ENCODE measurements at regions not wholly inside any gene's neighbourhood (a gene's known extent, or its start where the extent isn't known, plus 50 kb on each side); places are given as distances from the start of the nearest gene placed in this dataset.

- no peak for DNase-seq (ENCODE audit: low spot score)
Observed at GRCh38 chr13:39159846-39160370, 121.7 kb downstream of the NHLRC3 start.

GRCh38 chr13:39167018-39167417 lies 128.8 kb downstream of the NHLRC3 start:
- no peak for DNase-seq (ENCODE audit: low spot score)

GRCh38 chr13:39170711-39171110 lies 132.5 kb downstream of the NHLRC3 start:
- DNase-seq (ENCODE audit: low spot score), result no peak

GRCh38 chr13:39185326-39185725 lies 147.1 kb downstream of the NHLRC3 start:
- DNase-seq (ENCODE audit: low spot score), result no peak

- DNase-seq (ENCODE audit: low spot score), result no peak
Observed at GRCh38 chr13:39186205-39186875, 148.1 kb downstream of the NHLRC3 start.

GRCh38 chr13:39189778-39190177 lies 151.5 kb downstream of the NHLRC3 start:
- DNase-seq (ENCODE audit: low spot score), result no peak

- DNase-seq (ENCODE audit: low spot score), result no peak
Observed at GRCh38 chr13:39196965-39197646, 158.8 kb downstream of the NHLRC3 start.

GRCh38 chr13:39197647-39198007 lies 159.4 kb downstream of the NHLRC3 start:
- no peak for DNase-seq (ENCODE audit: low spot score)

GRCh38 chr13:39200249-39200910 lies 162.1 kb downstream of the NHLRC3 start:
- no peak for DNase-seq (ENCODE audit: low spot score)

- no peak for DNase-seq (ENCODE audit: low spot score)
Observed at GRCh38 chr13:39201180-39201579, 162.9 kb downstream of the NHLRC3 start.

- DNase-seq (ENCODE audit: low spot score), result no peak
Observed at GRCh38 chr13:39202746-39203145, 164.5 kb downstream of the NHLRC3 start.

GRCh38 chr13:39208636-39209035 lies 170.4 kb downstream of the NHLRC3 start:
- DNase-seq (ENCODE audit: low spot score), result no peak

- no peak for DNase-seq (ENCODE audit: low spot score)
Observed at GRCh38 chr13:39209731-39210531, 171.7 kb downstream of the NHLRC3 start.

GRCh38 chr13:39210961-39211534 lies 172.8 kb downstream of the NHLRC3 start:
- no peak for DNase-seq (ENCODE audit: low spot score)

- no peak for DNase-seq (ENCODE audit: low spot score)
Observed at GRCh38 chr13:39215971-39216370, 177.7 kb downstream of the NHLRC3 start.

- DNase-seq (ENCODE audit: low spot score), result no peak
Observed at GRCh38 chr13:39217471-39217870, 179.2 kb downstream of the NHLRC3 start.

- no peak for DNase-seq (ENCODE audit: low spot score)
Observed at GRCh38 chr13:39224671-39225240, 186.5 kb downstream of the NHLRC3 start.

GRCh38 chr13:39225860-39226259 lies 187.6 kb downstream of the NHLRC3 start:
- no peak for DNase-seq (ENCODE audit: low spot score)

GRCh38 chr13:39226359-39226758 lies 188.1 kb downstream of the NHLRC3 start:
- no peak for DNase-seq (ENCODE audit: low spot score)

GRCh38 chr13:39232401-39232980 lies 194.2 kb downstream of the NHLRC3 start:
- no peak for DNase-seq (ENCODE audit: low spot score)

GRCh38 chr13:39232999-39233398 lies 194.7 kb downstream of the NHLRC3 start:
- DNase-seq (ENCODE audit: low spot score), result no peak

All from hepatic stellate cell (primary cell).